HUES48 (cell line): ENCODE measurements at regions not wholly inside any gene's neighbourhood (a gene's known extent, or its start where the extent isn't known, plus 50 kb on each side); places are given as distances from the start of the nearest gene placed in this dataset.

Experiments
- H3K27ac ChIP-seq: one replicate; pipeline ENCODE4 v1.7.0; 2013; ENCODE audit warnings: low read depth, low read length, inconsistent platforms
- H3K27me3 ChIP-seq: 2 replicates; pipeline ENCODE4 v1.6.1; 2013; ENCODE audit warnings: mild to moderate bottlenecking, low read length; ENCODE audit not compliant: control insufficient read depth, insufficient read depth
- H3K36me3 ChIP-seq: 2 replicates; pipeline ENCODE4 v1.6.1; 2013; ENCODE audit warnings: low read length; ENCODE audit not compliant: control insufficient read depth, insufficient read depth
- H3K4me1 ChIP-seq: 2 replicates; pipeline ENCODE4 v1.6.1; 2013; ENCODE audit warnings: mild to moderate bottlenecking, low read length; ENCODE audit not compliant: control insufficient read depth, insufficient read depth
- H3K4me3 ChIP-seq: 2 replicates; pipeline ENCODE4 v1.5.1; 2013; ENCODE audit warnings: mild to moderate bottlenecking, low read depth, low read length
- H3K9ac ChIP-seq: 2 replicates; pipeline ENCODE4 v1.6.1; 2013; ENCODE audit warnings: mild to moderate bottlenecking, low read depth, low read length, moderate library complexity
- H3K9me3 ChIP-seq: 2 replicates; pipeline ENCODE4 v1.6.1; 2013; ENCODE audit warnings: low read length; ENCODE audit not compliant: control insufficient read depth, insufficient read depth

DNA sequence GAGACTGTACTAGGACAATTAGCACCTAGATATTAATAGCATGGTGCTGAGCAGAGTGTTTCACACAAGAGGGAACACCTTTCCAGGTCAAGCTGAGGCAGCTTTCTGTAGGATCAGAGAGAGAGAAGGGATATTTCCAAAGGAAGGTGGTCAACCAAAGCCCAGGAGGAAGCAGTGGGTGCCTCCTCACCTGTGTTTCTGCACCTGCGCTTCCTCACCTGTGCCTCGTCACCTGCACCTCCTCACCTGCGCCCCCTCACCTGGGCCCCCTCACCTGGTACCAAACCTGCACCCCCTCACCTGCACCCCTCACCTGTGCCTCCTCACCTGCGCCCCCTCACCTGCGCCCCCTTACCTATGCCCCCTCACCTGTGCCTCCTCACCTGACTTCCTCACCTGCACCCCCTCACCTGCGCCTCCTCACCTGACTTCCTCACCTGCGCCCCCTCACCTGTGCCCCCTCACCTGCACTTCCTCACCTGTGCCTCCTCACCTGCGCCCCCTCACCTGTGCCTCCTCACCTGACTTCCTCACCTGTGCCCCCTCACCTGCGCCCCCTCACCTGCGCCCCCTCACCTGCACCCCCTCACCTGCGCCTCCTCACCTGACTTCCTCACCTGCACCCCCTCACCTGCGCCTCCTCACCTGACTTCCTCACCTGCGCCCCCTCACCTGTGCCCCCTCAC lies 67.9 kb downstream of the TTLL2 start:
- Histone ChIP-seq H3K27me3 (no peaks in the 10 kb centered on the region), H3K4me3 (no peak overlapping the region), H3K9me3 (no peaks in the 10 kb centered on the region), H3K36me3 (no peaks in the 10 kb centered on the region), H3K9ac (no peak overlapping the region), H3K27ac (no peak overlapping the region), H3K4me1 (no peaks in the 10 kb centered on the region)

DNA sequence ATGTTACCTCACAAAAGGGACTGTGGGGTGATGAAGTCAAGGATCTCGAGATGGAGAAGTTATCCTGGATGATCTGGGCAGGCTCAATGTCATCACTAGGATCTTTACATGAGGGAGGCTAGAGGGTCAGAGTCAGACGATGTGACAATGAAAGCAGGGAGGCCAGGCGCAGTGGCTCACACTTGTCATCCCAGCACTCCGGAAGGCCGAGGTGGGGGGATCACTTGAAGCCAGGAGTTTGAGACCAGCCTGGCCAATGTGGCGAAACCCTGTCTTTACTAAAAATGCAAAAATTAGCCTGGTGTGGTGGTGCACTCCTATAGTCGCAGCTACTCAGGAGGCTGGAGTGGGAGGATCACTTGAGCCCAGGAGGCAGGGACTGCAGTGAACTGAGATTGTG lies 68.8 kb downstream of the TTLL2 start:
- Histone ChIP-seq H3K4me1 (no peaks in the 10 kb centered on the region), H3K36me3 (no peaks in the 10 kb centered on the region), H3K9me3 (no peaks in the 10 kb centered on the region), H3K4me3 (no peak overlapping the region), H3K9ac (no peak overlapping the region), H3K27me3 (no peaks in the 10 kb centered on the region), H3K27ac (no peak overlapping the region)

DNA sequence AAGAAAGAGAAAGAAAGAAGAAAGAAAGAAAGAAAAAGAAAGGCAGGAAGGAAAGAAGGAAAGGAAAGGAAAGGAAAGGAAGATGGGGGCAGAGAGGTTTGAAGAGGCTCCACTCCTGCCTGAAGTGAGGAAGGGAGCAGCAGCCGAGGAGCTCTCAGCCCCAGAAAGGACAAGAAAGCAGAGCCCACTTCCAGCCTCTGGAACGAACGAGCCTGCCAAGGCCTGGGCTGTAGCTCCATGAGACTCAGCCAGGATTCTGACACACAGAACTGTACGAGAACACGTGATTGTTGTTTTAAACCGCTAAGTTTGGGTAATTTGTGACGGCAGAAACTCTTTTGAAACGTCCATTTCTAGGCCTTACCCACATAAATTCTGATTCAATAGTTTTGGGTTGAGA lies 69.5 kb downstream of the TTLL2 start:
- Histone ChIP-seq H3K4me3 (no peak overlapping the region), H3K36me3 (no peaks in the 10 kb centered on the region), H3K9ac (no peak overlapping the region), H3K4me1 (no peaks in the 10 kb centered on the region), H3K9me3 (no peaks in the 10 kb centered on the region), H3K27ac (no peak overlapping the region), H3K27me3 (no peaks in the 10 kb centered on the region)

DNA sequence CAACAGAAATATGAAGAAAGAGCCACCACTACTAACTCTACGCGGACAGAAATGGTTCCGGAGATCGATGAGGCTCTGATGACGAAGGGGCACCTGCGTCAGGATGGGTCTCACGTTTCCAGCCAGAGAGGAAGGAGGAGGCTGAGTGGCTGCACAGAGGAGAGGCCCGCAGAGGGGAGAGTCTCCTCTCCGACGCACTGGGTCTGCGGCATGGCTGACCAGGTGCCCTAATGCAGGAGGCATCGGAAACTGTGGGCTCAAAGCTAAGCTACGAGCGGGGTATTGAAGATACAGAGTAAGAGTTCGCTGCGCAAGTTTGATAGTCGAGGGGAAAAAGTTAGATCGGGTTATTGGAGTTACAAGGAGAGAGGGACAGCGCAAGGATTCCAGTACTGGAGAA lies 69.9 kb downstream of the TTLL2 start:
- no peaks in the 10 kb centered on the region for H3K4me1 ChIP-seq
- H3K27me3 ChIP-seq: no peaks in the 10 kb centered on the region

DNA sequence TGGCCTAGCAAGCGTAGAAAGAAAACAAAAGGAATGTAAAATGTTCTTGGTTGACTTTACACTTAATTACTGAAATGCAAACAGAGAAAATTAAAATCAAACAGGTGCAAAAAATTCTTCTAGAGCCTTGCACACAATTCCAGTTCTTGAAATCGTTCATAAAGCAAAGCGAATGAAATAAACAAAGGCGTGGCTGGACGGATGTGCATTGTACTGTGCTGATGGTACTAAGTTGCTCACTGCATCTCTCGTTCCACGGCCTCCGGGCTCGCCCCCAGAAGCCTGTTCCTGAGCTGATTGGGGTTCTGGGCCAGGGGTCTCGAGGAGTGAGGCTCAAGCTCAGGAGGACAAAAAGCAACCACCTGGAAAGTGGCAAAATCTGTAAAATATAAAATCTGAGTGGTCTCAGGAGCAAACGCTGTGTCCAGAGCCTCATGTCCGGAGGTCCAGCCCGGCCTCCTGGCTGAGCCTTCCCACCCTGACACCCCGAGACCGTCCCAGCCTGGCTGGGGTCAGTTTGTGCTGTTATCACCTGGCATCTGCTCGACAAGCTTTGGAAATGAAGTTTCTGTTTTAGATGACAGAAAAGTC lies 71.3 kb downstream of the TTLL2 start:
- Histone ChIP-seq H3K27ac (no peak overlapping the region), H3K9me3 (no peaks in the 10 kb centered on the region), H3K4me1 (no peaks in the 10 kb centered on the region), H3K4me3 (no peak overlapping the region), H3K36me3 (no peaks in the 10 kb centered on the region), H3K27me3 (no peaks in the 10 kb centered on the region), H3K9ac (no peak overlapping the region)

More for the DNA sequence above, 69.9 kb downstream of the TTLL2 start:
- H3K27ac ChIP-seq: no peak overlapping the region
- no peak overlapping the region for H3K4me3 ChIP-seq
- no peak overlapping the region for H3K9ac ChIP-seq
- H3K36me3 ChIP-seq: no peaks in the 10 kb centered on the region
- H3K9me3 ChIP-seq: no peaks in the 10 kb centered on the region

DNA sequence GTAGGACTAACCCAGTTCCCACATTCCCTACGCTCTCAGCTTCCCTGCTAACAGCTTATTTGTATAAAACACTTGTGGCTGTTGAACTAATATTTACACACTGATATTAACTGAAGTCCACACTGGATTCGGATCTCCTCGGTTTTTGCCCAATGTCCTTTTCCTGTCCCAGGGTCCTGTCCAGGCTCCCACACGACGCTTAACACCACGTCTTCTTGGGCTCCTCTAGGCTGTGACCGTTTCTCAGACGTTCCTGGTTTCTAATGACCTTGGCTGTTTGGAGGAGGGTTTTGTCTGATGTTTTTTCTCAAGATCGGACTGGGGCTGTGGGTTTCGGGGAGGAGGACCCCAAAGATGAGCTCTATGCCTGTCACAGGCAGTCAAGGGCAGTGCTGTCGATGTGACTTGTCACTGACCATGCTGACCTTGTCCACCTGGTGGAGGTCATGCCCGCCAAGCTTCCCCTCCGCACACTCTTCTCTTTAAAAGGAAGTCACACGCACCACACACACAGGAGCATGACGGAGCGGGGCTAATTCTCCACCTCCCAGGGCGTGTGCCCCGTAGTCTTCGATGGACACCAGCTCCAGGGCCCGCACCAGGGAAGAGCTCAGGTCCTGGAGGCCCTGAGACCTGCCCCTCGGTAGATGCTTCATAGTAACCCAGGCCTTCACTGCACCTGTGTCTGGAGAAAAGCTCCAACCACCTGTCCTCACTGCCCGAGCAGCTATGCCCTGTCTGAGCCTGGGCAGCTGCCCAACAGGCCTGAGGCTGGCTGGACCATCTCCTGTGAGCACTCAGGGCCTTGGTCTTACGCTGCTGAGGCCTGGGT lies 72.0 kb downstream of the TTLL2 start:
- Histone ChIP-seq H3K4me3 (no peak overlapping the region), H3K9ac (no peak overlapping the region), H3K4me1 (peaks cover 3% of the 10 kb centered on the region; the same call in 1 of the 2 replicates), H3K27ac (no peak overlapping the region), H3K36me3 (no peaks in the 10 kb centered on the region), H3K9me3 (no peaks in the 10 kb centered on the region), H3K27me3 (no peaks in the 10 kb centered on the region)

DNA sequence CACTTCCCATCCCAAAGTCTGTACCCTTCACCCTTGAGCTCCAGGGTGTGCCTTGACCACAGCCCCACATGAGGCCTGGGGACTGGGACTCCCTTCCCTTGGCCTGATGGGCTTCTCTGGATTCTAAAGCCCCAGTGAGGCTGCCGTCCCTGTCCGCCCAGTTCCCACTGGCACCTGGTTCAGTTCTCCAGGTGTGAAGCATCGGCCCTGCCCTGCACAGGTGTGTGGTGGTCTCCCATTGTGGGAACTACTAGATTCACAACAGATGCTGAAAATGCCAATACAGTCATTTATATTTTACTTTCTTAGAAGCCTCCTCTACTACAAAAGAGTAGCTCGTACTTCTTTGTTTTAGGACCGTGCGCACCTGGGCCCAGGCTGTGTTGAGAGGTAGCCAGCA lies 72.8 kb downstream of the TTLL2 start:
- no peaks in the 10 kb centered on the region for H3K27me3 ChIP-seq
- H3K4me3 ChIP-seq: no peak overlapping the region
- peaks cover 3% of the 10 kb centered on the region; the same call in 1 of the 2 replicates for H3K4me1 ChIP-seq
- no peaks in the 10 kb centered on the region for H3K9me3 ChIP-seq
- H3K9ac ChIP-seq: no peak overlapping the region
- H3K27ac ChIP-seq: no peak overlapping the region
- H3K36me3 ChIP-seq: no peaks in the 10 kb centered on the region

DNA sequence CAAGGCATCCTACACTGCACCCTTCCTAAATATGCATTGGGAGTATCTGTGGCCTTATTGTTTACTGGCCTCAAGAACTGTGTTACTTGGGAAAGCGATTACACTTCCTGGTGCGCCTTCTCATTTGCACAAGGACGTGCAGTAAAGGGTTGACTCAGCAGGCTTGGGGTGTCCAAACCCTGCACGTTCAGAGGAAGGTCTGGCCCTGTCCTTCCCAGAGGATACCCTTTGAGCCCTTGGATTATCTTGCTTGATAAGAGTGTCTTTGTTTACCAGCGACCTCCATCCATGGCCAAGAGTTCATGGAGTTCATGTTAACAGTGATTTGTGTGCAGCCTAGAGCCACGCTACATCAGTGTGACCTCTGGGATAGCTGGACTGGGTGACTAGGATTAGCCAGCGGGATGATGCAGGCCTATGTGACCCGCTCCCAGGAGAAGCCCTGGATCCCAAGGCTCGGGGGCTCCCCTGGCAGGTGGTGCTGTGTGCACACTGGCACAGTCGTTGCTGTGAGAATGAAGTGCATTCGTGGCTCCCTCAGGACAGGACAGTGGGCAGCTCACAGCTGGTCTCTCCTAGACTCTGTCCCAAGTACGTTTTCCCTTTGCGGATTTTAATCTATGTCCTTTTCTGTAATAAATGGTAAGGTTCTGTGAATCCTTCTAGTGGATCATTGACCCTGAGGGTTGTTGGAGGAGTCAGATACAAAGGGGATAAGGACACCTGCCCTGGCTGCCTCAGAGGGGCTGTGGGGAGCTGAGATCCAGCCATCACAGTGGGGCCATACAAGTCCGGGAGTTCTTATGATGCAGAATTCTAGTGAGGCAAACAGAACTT lies 73.5 kb downstream of the TTLL2 start:
- Histone ChIP-seq H3K27me3 (no peaks in the 10 kb centered on the region), H3K36me3 (no peaks in the 10 kb centered on the region), H3K9me3 (no peaks in the 10 kb centered on the region), H3K4me3 (no peak overlapping the region), H3K27ac (no peak overlapping the region), H3K4me1 (peaks cover 3% of the 10 kb centered on the region; the same call in 1 of the 2 replicates), H3K9ac (no peak overlapping the region)

DNA sequence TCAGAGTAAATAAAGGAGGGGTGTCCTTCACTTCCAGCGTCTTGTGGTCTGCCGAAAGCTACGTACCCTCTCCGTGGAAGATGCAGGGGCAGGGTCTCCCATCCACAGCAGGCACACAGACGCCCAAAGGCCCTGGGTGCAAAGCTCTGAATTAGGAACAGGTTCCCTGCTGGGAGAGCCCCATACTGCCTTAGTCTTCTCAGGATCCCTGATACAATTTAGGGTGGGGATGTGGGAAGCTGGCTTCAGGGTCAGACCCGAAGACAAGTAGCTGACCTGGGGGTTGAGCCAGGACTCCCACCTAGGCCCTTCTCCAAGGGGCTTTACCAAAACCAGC lies 74.1 kb downstream of the TTLL2 start:
- Histone ChIP-seq H3K27me3 (no peaks in the 10 kb centered on the region), H3K27ac (no peak overlapping the region), H3K4me3 (no peak overlapping the region), H3K36me3 (no peaks in the 10 kb centered on the region), H3K9ac (no peak overlapping the region), H3K9me3 (no peaks in the 10 kb centered on the region), H3K4me1 (peaks cover 3% of the 10 kb centered on the region; the same call in 1 of the 2 replicates)

DNA sequence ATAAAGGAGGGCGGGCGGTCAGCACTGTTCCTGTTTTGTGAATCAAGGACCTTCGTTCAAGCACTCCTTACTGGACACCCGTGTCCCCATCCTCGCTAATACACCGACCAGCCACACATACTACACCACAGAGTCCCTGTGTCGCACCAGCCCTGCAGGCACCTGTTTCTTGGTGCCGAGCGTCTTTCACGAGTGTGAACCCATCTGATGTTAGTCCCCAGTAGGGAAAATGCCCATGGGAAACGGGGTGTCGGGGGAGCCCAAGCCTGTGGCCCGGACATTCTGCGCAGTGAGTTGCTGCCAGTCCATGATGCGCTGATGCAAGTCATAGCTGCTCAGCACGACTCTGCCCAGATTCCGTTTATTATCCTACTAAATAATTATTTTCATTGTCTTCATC lies 74.7 kb downstream of the TTLL2 start:
- H3K27me3 ChIP-seq: no peaks in the 10 kb centered on the region
- H3K9me3 ChIP-seq: no peaks in the 10 kb centered on the region
- no peak overlapping the region for H3K4me3 ChIP-seq
- H3K9ac ChIP-seq: no peak overlapping the region
- peaks cover 3% of the 10 kb centered on the region; the same call in 1 of the 2 replicates for H3K4me1 ChIP-seq
- H3K27ac ChIP-seq: no peak overlapping the region
- H3K36me3 ChIP-seq: no peaks in the 10 kb centered on the region
